HG02623 (cell line): ENCODE measurements at regions not wholly inside any gene's neighbourhood (a gene's known extent, or its start where the extent isn't known, plus 50 kb on each side); places are given as distances from the start of the nearest gene placed in this dataset.
"Not testable (repeated sequence)": the region's sequence is repeated elsewhere in the genome, so short reads cannot be mapped to it uniquely, and the experiment has no call there.

Source experiments
- ATAC-seq: cut with Tn5 transposase; IDR thresholded peaks from one replicate; pipeline ENCODE4 v1.9.1; 2021; ENCODE audit warnings: moderate library complexity; ENCODE audit not compliant: unreplicated experiment

GRCh38 chr18:27312153-27312552, 127.0 kb upstream of the CHST9 start:
- ATAC-seq, result no peak

GRCh38 chr18:27311114-27311513, 126.0 kb upstream of the CHST9 start:
- ATAC-seq, result no peak

GRCh38 chr18:27301615-27302378, 116.7 kb upstream of the CHST9 start:
- ATAC-seq, result no peak

GRCh38 chr18:27298214-27298804, 113.2 kb upstream of the CHST9 start:
- no peak for ATAC-seq

- not testable (repeated sequence) for ATAC-seq
Observed at GRCh38 chr18:27285973-27286562, 101.0 kb upstream of the CHST9 start.

- no peak for ATAC-seq
Observed at GRCh38 chr18:27278131-27278530, 93.0 kb upstream of the CHST9 start.

- no peak for ATAC-seq
Observed at GRCh38 chr18:27277554-27277953, 92.4 kb upstream of the CHST9 start.

GRCh38 chr18:27276886-27277285, 91.8 kb upstream of the CHST9 start:
- ATAC-seq, result no peak

GRCh38 chr18:27276479-27276878, 91.4 kb upstream of the CHST9 start:
- ATAC-seq, result no peak

- ATAC-seq, result no peak
Observed at GRCh38 chr18:27274901-27275300, 89.8 kb upstream of the CHST9 start.

- no peak for ATAC-seq
Observed at GRCh38 chr18:27270508-27270907, 85.4 kb upstream of the CHST9 start.

GRCh38 chr18:27263369-27263768, 78.3 kb upstream of the CHST9 start:
- no peak for ATAC-seq

GRCh38 chr18:27261769-27262549, 76.9 kb upstream of the CHST9 start:
- ATAC-seq, result no peak

GRCh38 chr18:27253571-27253970, 68.5 kb upstream of the CHST9 start:
- ATAC-seq, result no peak

GRCh38 chr18:27250471-27250870, 65.4 kb upstream of the CHST9 start:
- no peak for ATAC-seq

GRCh38 chr18:27249933-27250332, 64.8 kb upstream of the CHST9 start:
- ATAC-seq, result no peak

GRCh38 chr18:27244259-27244658, 59.2 kb upstream of the CHST9 start:
- ATAC-seq, result no peak

GRCh38 chr18:27242392-27243047, 57.4 kb upstream of the CHST9 start:
- no peak for ATAC-seq

- no peak for ATAC-seq
Observed at GRCh38 chr18:27240383-27240782, 55.3 kb upstream of the CHST9 start.

- ATAC-seq, result no peak
Observed at GRCh38 chr18:27239669-27240068, 54.6 kb upstream of the CHST9 start.
